ENCODE measurements at regions not wholly inside any gene's neighbourhood (a gene's known extent, or its start where the extent isn't known, plus 50 kb on each side); places are given as distances from the start of the nearest gene placed in this dataset.
"Not testable (repeated sequence)": the region's sequence is repeated elsewhere in the genome, so short reads cannot be mapped to it uniquely, and the experiment has no call there.

DNA sequence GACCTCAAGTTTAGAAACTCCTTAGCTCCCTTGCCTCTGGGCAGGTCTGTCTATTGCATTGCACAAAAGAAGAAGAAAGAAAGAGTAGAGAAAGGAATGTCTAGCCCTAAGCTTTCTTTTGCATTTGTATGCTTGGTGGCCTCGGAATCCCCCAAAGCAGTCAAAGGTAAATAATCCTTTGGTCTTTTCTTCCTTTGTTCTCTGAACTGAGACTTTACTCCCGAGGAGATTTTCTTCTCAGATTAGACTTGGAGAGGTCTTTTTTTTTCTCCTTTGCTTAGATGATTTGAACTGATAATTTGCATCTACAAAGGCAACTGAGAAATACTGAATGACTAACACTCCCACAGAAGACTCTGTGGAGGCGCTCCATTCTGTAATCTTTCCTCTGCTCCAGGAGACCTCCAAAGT, 93.2 kb downstream of the AKR1D1 start:
- no peak for DNase-seq

DNA sequence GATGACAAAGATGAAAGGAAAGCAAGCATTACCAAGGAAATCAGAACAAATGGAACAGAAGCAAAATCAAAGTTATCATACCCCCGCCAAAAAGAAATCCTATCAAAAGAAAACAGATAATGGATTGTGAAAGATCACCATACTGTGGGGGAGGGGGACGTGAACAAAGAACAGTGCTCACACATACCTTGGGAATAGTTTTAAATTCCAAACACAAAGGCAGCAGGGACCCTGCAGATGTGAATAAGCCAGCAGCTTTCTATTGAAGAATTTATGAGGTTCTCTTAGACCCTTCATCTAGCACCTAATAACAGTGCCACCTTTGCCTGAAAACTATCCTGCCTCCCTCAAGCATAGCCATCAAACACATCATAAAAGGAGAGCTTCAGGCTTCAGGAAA, 94.0 kb downstream of the AKR1D1 start:
- DNase-seq = no peak

DNA sequence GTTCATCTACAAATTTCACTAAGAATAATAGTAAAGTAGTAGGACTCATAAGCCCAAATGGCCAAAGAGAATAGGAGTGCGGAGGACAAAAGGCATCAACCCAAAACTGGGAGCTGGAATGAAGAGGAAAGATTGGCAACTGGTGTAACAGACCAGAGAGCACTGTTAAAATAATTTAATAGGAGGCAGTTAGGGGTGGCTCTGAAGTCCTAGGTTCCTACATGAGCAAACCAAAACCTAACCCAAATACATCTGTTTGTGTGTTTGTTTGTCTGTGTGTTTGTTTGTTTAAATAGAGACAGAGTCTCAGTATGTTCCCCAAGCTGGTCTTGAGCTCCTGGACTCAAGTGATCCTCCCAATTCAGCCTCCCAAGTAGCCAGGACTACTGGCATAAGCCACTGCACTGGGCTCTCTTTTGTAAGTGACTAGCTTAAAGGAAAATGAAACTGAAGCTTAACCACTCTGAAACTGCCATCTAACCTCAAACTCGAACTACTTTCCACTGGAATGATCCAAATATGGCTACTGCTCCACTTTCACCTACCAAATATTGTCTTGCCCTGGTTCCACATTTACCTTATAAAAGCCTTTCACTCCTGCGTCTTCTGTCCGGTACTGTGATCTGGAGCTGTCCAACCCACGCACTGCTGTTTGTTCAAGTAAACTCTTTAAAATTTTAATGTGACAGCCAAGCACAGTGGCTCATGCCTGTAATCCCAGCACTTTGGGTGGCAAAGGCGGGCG, 94.9 kb downstream of the AKR1D1 start:
- DNase-seq = no peak

DNA sequence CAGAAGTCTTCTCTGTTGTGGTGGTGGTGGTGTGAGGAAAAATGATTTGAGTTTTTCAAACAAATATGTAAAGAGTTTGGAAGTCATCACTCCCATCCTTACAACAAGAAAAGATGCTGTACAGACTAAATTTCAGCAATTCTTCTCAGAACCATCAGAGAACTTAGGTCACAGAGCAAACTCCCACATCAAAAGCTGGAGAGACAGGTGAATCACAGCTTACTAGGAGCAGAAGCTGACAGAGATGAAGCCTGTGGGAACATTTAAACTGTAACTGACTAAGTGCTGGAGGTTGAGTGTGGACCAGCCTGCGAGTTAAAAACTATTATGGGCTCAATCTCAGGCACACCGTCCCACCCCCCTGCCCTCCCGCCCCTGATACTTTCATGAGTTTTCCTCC, 97.3 kb downstream of the AKR1D1 start:
- no peak for DNase-seq

DNA sequence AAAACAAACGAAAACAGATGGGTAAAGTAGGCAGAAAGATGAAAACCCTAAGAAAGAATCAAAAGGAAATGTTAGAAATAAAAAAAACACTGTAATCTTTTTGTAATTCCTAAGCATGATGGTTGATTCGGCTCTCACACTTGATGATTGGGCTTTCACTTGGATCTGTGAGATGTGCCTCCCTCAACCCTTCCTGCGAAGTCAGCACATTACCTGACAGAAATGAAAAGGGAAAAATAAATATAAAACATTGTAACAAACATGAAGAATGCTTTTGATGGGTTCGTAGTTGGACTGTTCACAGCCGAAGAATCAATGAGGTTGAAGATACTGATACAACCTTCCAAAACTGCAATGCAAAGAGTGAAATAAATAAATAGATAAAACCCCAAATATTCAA, 99.8 kb downstream of the AKR1D1 start:
- no peak for DNase-seq

DNA sequence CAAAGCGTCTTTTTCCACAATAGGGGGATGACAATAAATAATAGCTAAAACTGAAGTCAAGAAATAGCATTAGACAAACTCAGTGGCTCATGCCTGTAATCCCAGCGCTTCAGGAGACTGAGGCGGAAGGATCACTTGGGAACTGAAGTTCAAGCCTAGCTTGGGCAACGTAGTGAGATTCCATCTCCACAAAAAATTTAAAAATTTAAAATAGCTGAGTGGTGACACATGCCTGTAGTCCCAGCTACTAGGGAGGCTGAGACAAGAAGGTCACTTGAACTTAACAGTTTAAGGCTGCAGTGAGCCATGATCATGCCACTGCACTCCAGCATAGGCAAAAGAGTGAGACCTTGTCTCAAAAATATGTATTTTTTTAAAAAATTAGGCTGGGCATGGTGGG, 107.9 kb downstream of the AKR1D1 start:
- no peak for DNase-seq

DNA sequence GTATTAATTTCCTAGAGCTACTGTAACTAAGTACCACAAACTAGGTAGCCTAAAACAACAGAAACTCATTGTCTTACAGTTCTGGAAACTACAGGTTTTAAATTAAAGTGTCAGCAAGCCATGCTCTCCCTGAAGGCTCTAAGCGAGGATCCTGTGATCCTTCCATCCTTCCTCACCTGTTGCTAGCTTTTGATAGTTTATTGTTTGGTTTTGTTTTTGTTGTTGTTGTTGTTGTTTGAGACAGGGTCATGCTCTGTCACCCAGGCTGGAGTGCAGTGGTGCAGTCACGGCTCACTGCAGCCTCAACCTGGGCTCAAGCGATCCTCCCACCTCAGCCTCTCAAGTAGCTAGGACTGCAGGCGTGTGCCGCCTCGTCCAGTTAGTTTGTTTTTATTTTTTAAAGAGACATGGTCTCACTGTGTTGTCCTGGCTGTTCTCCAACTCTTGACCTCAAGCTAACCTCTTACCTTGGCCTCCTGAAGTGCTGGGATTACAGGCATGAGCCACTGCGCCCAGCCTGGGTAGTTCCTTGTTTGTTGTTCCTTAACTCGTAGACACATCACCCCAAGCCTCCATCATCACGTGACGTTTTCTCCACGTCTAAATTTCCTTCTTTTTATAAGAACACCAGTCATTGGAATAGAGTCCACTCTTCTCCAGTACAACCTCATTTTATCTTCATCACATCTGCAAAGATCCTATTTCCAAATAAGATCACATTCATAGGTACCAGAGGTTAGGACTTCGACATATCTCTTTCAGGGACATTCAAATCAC, 109.1 kb downstream of the AKR1D1 start:
- DNase-seq = no peak

DNA sequence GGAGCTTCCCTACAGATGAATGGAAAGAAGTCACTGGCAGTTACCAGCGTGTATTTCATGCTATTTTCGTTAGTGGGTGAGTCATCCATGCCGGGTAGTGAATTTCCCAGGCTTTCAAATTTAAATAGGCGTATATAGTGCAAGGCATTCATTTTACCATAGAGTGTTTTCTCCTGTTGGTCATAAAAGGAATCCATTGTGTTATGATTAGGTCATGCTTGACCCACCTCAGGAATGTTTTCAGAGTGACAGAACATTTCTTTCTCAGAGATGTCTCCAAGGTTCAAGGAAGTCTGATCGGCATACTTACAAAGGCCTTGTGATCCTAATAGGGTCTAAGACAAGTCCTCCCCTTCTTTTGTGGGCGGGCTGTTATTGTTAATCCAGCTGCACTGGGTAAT, 110.7 kb downstream of the AKR1D1 start:
- no peak for DNase-seq

DNA sequence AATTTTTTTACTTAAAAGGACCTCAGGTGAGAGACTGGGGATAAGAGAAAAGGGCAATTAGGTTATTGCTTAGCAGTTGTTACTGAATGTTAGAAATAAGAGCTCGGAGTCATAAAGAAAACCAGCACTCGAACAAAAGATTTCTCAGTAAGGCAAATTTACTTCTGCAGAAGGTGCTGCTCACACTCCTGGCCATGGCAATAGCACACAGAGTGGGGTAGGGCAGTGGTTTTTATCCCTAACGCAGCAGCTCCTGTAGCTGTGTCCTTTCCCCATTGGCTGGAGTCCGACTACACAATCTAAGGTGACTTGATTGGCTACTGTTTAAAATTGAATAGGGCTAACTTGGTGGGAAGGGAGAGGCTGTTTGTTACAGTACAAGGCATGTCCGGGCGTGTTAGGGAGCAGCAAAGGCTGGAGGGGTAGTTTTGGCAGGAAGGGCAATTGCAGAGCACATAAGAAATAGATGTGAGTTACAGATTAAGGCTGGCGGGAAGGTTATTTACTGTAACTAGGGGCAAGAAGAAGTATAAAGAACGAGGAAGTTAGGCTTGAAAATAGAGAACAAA, 112.1 kb downstream of the AKR1D1 start:
- DNase-seq = no peak

DNA sequence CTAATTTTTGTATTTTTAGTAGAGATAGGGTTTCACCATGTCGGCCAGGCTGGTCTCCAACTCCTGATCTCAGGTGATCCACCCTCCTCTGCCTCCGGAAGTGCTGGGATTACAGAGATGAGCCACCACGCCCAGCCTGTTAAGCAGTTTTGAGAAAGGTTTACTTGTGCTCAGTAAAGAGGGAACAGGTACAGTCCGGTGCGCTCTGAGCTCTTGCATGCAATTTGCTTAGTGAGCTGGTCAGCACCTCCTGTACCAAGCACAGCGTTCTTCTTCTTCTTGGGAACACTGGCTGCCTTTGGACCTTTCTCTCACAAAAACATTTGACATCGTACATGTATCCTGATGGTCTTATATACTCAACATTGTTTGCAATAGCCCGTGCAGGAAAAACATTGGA, 118.3 kb downstream of the AKR1D1 start:
- DNase-seq = no peak

DNA sequence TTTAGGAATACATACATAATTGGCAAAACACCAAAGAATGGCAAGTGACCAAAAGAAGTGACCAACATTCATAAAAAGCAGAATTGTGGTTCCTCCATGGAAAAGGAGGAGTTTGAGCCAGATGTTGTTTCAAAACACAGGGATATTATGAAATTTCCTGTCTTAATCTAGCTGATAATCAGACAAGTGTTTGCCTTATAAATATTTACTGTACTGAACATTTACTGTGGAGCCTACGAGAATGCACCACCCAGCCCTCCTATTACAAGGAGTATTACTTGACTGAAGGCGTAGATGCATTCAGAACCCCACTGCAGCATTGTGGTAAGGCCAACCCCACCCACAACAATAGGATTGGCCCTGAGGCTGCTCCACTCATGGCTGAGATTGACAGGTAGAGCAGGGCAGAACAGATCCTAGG, 118.9 kb downstream of the AKR1D1 start:
- no peak for DNase-seq

DNA sequence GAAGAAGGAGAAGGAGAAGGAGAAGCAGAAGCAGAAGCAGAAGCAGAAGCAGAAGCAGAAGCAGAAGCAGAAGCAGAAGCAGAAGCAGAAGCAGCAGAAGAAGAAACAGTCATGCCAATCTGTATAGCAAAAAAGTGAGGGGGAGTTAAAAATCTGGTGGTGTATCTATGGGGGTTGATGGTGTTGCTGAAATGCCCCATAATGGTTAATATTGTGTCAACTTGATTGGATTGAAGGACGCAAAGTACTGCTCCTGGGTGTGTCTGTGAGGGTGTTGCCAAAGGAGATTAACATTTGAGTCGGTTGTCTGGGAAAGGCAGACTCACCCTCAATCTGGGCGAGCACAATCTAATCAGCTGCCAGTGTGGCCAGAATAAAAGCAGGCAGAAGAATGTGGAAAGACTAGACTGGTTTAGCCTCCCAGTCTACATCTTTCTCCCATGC, 120.3 kb downstream of the AKR1D1 start:
- not testable (repeated sequence) for DNase-seq

DNA sequence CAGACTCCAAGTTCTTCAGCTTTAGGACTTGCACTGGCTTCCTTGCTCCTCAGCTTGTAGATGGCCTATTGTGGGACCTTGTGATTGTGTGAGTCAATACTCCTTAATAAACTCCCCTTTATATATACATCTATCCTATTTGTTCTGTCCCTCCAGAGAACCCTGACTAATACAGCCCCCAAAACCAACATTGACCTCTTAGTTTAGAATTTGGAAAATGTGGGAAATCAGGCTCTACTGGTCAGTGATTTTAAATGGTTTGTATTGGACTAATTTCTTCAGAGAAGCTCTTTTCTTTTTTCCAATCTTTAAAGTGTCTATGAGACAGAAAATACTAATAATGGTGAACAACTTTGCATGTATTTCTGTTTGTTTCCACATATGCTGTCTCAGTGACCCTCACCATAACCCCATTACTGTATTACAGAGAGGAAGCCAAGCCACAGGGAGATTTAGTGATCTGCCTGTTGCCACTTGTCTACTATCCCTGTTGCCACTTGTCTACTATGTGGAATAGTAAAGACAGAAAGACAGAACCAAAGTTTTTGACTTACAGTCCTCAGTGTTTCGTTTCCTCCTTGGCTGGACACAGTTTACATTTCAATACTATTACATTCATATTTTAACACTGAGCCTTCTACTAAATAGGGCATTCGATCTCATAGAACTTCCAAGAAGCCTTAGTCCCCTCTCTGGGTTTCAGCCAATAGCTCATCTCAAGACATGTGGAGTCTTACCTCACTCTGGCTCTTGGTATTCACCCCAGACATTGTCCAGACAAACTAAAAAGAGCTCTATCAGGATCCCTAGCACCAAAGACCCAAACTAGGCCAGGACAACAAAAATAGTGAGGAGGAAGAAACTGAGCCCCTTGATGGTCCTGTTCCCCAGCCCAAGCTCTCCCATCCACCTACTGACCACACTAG, 121.0 kb downstream of the AKR1D1 start:
- DNase-seq = no peak

DNA sequence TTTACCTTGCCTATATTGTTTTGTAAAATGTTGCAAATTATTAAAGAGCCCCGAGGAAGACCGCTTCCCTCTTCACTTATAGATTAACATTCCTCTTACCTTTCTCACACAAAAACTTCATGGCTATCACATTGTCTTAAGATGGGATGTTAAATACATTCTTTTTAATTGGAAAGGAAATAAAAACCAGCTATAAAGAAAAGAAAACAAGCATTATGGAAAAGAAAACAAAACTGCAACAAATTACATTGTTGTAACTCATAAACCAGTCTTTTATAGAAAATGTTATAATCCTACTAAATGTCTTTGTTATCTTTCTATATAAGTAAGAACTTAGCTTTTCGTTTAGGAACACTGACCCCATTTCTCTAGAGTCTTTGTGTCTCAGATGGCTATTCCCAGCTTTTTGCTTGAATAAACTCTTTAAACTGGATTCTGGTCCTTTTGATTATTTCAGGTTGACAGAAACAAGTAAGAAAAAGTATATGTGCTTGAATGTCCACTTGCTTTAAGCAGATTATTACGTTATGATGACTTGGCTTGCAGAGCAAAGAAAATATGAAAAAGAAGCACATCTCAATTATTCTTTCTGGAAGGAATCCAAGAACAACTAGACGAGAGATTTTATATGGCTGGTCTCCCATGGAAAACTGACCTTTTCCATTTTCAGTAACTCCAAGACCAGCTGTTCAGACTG, 128.2 kb downstream of the AKR1D1 start:
- no peak for DNase-seq

DNA sequence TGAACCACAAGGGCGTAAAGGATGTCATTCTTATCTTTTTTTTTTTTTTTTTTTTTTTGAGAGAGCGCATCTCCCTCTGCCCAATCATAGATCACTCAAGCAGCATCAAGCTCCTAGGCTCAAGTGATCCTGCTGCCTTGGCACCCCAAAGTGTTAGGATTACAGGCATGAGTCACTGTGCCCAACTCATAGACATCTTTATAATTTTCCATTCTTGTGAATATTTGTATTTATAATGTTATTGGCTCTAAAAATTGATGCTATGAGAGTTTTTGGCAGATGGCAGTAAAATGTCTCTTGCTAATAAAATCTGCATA, 128.7 kb downstream of the AKR1D1 start:
- no peak for DNase-seq

DNA sequence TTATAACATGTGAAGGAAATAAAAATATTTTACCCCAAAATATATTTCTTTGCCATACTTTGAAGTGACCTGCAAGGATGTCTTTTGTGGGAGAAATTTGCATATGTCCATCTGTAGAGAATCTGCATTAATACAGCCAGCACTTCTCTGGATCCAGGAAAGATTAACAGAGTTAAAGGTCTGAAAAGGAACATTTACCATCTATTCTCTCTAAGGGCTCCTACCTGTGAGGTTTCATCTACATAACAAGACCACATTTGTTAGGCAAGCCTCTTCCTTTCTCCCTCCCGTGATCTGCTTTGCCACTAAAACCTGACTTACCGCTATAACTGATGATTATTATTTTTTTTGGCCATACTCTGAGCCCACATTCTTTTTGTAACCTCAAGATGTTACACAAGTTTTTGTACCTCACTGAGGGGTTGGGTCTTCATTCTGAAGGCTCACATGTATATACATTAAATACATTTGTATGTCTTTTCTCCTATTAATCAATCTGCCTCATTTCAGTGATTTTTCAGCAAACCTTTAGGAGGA, 129.4 kb downstream of the AKR1D1 start:
- DNase-seq = no peak

DNA sequence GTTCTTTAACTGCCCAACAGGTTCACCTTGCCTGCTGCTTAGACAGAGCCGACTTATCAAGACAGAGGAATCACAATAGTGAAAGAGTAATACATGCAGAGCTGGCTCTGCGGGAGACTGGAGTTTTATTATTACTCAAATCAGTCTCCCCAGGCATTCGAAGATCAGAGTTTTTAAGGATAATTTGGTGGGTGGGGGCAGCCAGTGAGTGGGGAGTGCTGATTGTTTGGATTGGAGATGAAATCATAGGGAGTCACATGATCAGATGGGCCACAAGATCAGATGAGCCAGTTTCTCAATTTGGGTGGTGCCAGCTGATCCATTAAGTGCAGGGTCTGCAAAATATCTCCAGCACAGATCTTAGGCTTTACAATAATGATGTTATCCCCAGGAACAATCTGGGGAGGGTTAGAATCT, 131.3 kb downstream of the AKR1D1 start:
- no peak for DNase-seq

DNA sequence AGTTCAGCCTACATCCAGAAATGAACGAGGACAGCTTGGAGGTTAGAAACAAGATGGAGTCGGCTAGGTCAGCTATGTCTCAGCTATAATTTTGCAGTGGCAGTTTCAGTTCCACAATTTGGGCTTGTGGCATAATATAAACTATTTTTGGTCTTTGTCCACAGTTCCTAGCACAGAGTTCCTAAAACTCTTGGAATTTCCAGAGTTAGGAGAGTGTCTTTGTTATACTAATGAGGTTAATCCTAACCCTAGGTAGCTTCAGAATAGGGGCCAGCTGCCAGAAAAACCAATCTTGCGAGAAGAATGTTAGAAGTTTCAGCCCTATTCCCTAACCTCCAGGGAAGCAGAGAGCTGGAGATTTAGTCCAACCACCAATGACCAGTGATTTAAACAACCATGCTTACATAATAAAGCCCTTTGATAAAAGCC, 131.9 kb downstream of the AKR1D1 start:
- no peak for DNase-seq

DNA sequence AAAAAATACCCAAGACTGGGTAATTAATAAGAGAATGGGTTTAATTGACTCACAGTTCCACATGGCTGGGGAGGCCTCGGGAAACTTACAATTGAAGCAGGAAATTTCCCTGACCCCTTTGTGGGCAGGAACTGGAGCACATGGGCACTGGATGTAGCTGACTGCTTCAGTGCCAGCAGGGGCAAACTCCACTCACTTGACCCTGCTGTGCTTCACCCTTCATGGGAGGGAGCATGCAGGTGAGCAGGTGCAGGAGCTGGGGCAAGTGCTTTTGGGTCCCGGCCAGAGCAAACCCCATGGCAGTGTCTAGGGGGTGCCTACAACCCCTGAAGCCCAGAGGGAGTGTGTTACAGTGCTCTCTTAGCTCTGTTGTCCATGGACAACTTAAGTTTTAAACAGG, 132.6 kb downstream of the AKR1D1 start:
- DNase-seq = no peak

DNA sequence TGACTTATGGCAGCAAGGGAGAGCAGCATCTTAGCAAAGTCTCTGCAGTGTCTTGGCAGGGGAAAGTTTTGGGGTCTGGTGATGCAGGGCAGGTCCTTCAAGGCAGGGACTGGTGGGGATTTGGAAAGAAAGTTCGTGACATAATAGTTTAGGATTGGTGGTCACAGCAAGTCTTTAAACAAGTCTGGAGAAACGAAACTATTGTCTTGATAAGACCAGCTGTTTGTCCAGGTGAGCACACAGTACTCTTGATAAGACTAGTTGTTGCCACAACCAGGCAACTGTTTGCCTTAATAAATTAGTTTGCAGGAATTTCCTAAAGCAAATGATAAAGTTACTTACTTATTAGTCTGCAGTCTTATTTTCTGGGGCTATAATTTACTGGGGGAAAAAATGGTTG, 136.1 kb downstream of the AKR1D1 start:
- no peak for DNase-seq

DNA sequence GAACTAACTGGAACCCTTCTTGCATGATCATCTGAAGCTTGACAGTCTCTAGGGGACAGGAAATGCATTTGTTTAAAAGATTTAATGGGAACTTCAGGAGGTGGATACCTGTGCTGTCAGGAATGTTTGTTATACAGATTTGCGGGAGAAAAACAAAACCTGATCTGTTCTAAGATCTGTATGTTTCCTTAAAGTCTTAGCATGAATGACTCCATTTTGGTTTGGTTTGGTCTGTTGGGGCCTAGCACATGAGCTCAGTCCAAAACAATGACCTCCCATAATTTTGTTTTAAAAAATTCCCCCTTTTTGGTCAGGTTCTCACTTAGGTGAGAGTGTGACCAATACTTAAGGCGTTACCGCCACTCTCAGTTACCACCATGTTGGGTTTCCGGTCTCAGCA, 138.7 kb downstream of the AKR1D1 start:
- DNase-seq = no peak

DNA sequence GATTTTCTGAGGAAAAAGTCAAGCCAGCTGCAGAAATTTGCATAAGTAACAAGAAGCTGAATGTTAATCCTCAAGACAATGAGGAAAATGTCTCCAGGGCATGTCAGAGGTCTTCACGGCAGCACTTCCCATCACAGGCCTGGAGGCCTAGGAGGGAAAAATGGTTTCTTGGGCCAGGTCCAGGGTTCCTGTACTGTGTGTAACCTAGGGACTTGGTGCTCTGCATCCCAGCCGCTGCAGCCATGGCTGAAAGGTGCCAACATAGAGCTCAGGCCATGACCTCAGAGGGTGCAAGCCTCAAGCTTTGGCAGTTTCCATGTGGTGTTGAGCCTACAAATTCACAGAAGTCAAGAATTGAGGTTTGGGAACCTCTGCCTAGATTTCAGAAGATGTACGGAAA, 144.1 kb downstream of the AKR1D1 start:
- DNase-seq = not testable (repeated sequence)

Measured in midbrain (tissue), 1 donor.